ENCODE measurements at regions not wholly inside any gene's neighbourhood (a gene's known extent, or its start where the extent isn't known, plus 50 kb on each side); places are given as distances from the start of the nearest gene placed in this dataset.

DNA sequence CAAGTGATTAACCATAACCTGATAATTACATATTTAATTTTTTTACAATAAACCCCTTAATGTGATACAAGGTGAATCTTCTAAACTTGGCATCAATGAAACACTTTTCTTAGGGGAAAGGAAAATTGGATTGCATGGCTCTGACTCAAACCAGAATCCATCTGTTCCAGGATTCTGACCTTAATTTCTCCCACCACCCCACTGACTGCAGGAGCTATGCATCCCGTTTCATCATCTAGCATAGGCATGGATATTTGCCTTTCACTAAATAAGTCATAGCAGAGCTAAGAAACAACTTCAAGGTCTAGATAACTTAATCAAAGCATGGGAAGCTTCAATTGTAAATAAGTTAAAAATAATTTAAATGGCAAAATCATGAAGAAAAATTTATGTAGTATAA lies 156.3 kb downstream of the BTC start:
- TF ChIP-seq, protein P1, sequence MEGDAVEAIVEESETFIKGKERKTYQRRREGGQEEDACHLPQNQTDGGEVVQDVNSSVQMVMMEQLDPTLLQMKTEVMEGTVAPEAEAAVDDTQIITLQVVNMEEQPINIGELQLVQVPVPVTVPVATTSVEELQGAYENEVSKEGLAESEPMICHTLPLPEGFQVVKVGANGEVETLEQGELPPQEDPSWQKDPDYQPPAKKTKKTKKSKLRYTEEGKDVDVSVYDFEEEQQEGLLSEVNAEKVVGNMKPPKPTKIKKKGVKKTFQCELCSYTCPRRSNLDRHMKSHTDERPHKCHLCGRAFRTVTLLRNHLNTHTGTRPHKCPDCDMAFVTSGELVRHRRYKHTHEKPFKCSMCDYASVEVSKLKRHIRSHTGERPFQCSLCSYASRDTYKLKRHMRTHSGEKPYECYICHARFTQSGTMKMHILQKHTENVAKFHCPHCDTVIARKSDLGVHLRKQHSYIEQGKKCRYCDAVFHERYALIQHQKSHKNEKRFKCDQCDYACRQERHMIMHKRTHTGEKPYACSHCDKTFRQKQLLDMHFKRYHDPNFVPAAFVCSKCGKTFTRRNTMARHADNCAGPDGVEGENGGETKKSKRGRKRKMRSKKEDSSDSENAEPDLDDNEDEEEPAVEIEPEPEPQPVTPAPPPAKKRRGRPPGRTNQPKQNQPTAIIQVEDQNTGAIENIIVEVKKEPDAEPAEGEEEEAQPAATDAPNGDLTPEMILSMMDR (IDR thresholded peaks at IDR 0.05 in 8 of 11, conservative IDR thresholded peaks at IDR 0.05 in 3 of 11) = no peak
- TF ChIP-seq POLR2A (IDR thresholded peaks at IDR 0.05) = no peak
